ENCODE measurements at regions not wholly inside any gene's neighbourhood (a gene's known extent, or its start where the extent isn't known, plus 50 kb on each side); places are given as distances from the start of the nearest gene placed in this dataset.

DNA sequence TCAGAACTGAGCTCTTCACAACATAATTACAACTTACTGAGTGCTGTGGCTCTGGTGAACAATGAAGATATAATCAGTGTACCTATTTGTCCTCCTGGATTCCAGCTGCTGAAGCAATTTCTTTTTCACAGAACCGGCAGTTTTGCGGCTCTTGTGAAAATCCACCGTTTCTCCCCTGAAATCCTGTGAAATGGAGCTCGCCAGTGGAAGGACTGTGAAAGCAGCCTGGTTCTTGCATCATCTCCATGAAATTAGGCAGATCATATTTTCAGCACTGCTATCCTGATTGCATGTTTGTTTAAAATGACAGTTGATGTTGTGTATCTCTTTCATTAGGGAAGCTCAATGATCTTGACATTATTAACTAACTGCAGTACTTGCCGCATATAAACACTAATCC, 120.2 kb upstream of the SNX19 start:
- Histone ChIP-seq H3K4me3 (replicated peaks in 1 of 4; ENCODE audit: control extremely low read depth in 1 of 4, insufficient read depth in 1 of 4, low read depth in 3 of 4, low read length in 4 of 4) (no peak overlapping the region), H3K4me1 (ENCODE audit: control insufficient read depth, extremely low read depth, insufficient read depth, low read length) (peaks cover 9% of the 10 kb centered on the region), H3K27me3 (ENCODE audit: control insufficient read depth, insufficient read depth, low read length) (no peaks in the 10 kb centered on the region), H3K27ac (ENCODE audit: insufficient read depth, low read length) (no peak overlapping the region), H2AFZ (ENCODE audit: low read length) (no peak overlapping the region), H4K20me1 (ENCODE audit: control insufficient read depth, extremely low read depth, insufficient read depth, low read length) (no peaks in the 10 kb centered on the region), H3K36me3 (ENCODE audit: control insufficient read depth, insufficient read depth, low read length) (no peaks in the 10 kb centered on the region), H3K9ac (ENCODE audit: insufficient read depth, low read length) (no peak overlapping the region), H3K79me2 (ENCODE audit: control insufficient read depth, insufficient read depth, low read length) (no peaks in the 10 kb centered on the region), H3K4me2 (ENCODE audit: extremely low read depth, insufficient read depth, low read length) (no peak overlapping the region), H3K9me3 (ENCODE audit: control insufficient read depth, insufficient read depth, low read depth, low read length) (no peaks in the 10 kb centered on the region)
- DNase-seq (ENCODE audit: low read depth in 2 of 2) = peak in 1 of 2 donors; percentile 36
- TF ChIP-seq, protein P1, sequence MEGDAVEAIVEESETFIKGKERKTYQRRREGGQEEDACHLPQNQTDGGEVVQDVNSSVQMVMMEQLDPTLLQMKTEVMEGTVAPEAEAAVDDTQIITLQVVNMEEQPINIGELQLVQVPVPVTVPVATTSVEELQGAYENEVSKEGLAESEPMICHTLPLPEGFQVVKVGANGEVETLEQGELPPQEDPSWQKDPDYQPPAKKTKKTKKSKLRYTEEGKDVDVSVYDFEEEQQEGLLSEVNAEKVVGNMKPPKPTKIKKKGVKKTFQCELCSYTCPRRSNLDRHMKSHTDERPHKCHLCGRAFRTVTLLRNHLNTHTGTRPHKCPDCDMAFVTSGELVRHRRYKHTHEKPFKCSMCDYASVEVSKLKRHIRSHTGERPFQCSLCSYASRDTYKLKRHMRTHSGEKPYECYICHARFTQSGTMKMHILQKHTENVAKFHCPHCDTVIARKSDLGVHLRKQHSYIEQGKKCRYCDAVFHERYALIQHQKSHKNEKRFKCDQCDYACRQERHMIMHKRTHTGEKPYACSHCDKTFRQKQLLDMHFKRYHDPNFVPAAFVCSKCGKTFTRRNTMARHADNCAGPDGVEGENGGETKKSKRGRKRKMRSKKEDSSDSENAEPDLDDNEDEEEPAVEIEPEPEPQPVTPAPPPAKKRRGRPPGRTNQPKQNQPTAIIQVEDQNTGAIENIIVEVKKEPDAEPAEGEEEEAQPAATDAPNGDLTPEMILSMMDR (conservative IDR thresholded peaks at IDR 0.05 in 1 of 2, IDR thresholded peaks at IDR 0.05 in 1 of 2; ENCODE audit: low read depth in 1 of 2, low read length in 2 of 2) = no peak
- no peak for TF ChIP-seq EZH2 (IDR thresholded peaks at IDR 0.05; ENCODE audit: low read length, missing control alignments)

DNA sequence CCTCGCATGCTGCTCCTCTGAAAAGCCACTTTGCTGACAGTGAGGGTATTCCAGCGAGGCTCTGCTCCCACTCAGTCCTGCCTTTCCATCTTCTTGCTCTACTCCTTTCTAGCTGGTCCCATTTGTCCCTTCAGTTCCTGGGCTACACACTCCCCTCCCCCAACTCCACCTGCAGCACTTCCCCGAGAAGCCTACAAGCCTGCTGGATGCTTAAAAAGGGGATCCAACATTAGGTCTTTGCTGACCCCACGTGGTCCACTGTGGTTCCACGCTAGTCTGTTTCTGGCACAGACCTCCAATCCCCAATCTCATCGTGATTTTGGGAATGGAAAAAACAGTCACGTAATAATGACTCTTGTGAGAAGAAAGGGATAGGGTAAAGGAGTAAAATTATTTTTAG, 121.6 kb upstream of the SNX19 start:
- H3K27me3 ChIP-seq (ENCODE audit: control insufficient read depth, insufficient read depth, low read length) = no peaks in the 10 kb centered on the region
- H3K36me3 ChIP-seq (ENCODE audit: control insufficient read depth, insufficient read depth, low read length) = no peaks in the 10 kb centered on the region
- H3K4me2 ChIP-seq (ENCODE audit: extremely low read depth, insufficient read depth, low read length) = no peak overlapping the region

DNA sequence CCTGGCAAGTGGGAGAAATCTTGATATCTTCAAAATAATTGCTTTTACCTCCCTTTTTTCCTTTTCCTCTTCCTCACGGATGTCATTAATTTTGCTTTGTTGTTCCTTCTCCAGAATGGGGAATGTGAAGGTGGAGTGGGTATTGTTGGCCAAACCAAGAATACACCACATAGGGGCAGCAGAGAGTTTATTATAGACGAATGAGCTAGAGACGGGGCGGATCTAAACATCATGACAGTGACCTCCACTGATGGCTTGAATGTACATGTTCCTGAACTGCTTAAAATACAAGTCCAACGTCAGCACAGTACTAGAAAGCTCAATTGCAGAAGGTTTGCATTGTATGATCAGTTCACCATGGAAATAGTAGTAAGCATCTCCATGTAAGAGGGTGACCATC, 122.3 kb upstream of the SNX19 start:
- DNase-seq (ENCODE audit: low read depth in 2 of 2) = peak in 1 of 2 donors; percentile 3
- Histone ChIP-seq H3K9ac (ENCODE audit: insufficient read depth, low read length) (no peak overlapping the region), H3K36me3 (ENCODE audit: control insufficient read depth, insufficient read depth, low read length) (no peaks in the 10 kb centered on the region), H3K4me2 (ENCODE audit: extremely low read depth, insufficient read depth, low read length) (no peak overlapping the region), H3K4me1 (ENCODE audit: control insufficient read depth, extremely low read depth, insufficient read depth, low read length) (peaks cover 5% of the 10 kb centered on the region), H3K27ac (ENCODE audit: insufficient read depth, low read length) (no peak overlapping the region), H3K9me3 (ENCODE audit: control insufficient read depth, insufficient read depth, low read depth, low read length) (no peaks in the 10 kb centered on the region), H4K20me1 (ENCODE audit: control insufficient read depth, extremely low read depth, insufficient read depth, low read length) (no peaks in the 10 kb centered on the region), H3K4me3 (replicated peaks in 1 of 4; ENCODE audit: control extremely low read depth in 1 of 4, insufficient read depth in 1 of 4, low read depth in 3 of 4, low read length in 4 of 4) (no peak overlapping the region), H3K79me2 (ENCODE audit: control insufficient read depth, insufficient read depth, low read length) (no peaks in the 10 kb centered on the region), H2AFZ (ENCODE audit: low read length) (no peak overlapping the region), H3K27me3 (ENCODE audit: control insufficient read depth, insufficient read depth, low read length) (no peaks in the 10 kb centered on the region)
- TF ChIP-seq, protein P1 (conservative IDR thresholded peaks at IDR 0.05 in 1 of 2, IDR thresholded peaks at IDR 0.05 in 1 of 2; ENCODE audit: low read depth in 1 of 2, low read length in 2 of 2) = no peak
- no peak for TF ChIP-seq EZH2 (IDR thresholded peaks at IDR 0.05; ENCODE audit: low read length, missing control alignments)

More for the DNA sequence above, 121.6 kb upstream of the SNX19 start:
- Histone ChIP-seq H3K27ac (ENCODE audit: insufficient read depth, low read length) (no peak overlapping the region), H3K4me3 (replicated peaks in 1 of 4; ENCODE audit: control extremely low read depth in 1 of 4, insufficient read depth in 1 of 4, low read depth in 3 of 4, low read length in 4 of 4) (no peak overlapping the region), H3K4me1 (ENCODE audit: control insufficient read depth, extremely low read depth, insufficient read depth, low read length) (peaks cover 9% of the 10 kb centered on the region), H3K9me3 (ENCODE audit: control insufficient read depth, insufficient read depth, low read depth, low read length) (no peaks in the 10 kb centered on the region), H2AFZ (ENCODE audit: low read length) (no peak overlapping the region), H4K20me1 (ENCODE audit: control insufficient read depth, extremely low read depth, insufficient read depth, low read length) (no peaks in the 10 kb centered on the region), H3K79me2 (ENCODE audit: control insufficient read depth, insufficient read depth, low read length) (no peaks in the 10 kb centered on the region), H3K9ac (ENCODE audit: insufficient read depth, low read length) (no peak overlapping the region)
- no peak for TF ChIP-seq EZH2 (IDR thresholded peaks at IDR 0.05; ENCODE audit: low read length, missing control alignments)
- TF ChIP-seq, protein P1 (conservative IDR thresholded peaks at IDR 0.05 in 1 of 2, IDR thresholded peaks at IDR 0.05 in 1 of 2; ENCODE audit: low read depth in 1 of 2, low read length in 2 of 2) = peak in 1 of 2 donors; percentile 18
- peak in 1 of 2 donors; percentile 19 for DNase-seq (ENCODE audit: low read depth in 2 of 2)
